ENCODE measurements at regions not wholly inside any gene's neighbourhood (a gene's known extent, or its start where the extent isn't known, plus 50 kb on each side); places are given as distances from the start of the nearest gene placed in this dataset.
"Not testable (repeated sequence)": the region's sequence is repeated elsewhere in the genome, so short reads cannot be mapped to it uniquely, and the experiment has no call there.

DNA sequence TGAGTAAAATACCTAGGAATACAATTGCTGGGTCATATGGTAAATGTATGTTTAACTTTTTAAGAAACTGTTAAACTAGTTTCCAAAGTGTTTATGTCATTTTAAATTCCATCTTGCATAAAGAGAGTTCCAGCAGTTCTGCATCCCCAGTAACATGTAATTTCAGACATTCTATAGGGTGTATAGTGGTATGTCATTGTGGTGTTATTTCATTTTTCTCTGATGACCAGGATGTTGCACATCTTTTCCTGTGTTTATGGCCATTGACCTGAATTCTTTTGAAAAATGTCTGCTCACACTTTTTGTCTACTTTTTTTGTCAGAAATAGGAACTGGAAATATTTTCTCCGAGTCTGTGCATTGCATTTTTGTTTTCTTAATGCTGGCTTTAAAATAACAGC lies 128.9 kb downstream of the TMEM200A start:
- no peak for DNase-seq

DNA sequence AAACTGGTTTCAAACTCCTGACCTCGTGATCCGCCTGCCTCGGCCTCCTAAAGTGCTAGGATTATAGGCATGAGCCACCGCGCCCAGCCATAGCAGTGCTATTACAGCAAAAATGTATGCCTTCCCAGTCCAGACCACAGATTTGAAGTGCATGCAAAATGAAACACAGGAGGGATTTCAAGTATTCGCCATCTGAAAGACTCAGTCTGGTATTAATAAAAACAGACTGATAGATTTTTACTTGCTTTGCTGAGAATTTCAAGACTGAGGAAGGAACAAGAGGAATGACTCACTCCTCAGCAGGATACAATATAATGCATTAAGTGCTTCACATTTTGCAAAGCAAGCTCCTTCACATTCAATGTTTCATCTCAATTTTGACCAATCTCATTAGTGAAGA lies 134.9 kb downstream of the TMEM200A start:
- DNase-seq = no peak

DNA sequence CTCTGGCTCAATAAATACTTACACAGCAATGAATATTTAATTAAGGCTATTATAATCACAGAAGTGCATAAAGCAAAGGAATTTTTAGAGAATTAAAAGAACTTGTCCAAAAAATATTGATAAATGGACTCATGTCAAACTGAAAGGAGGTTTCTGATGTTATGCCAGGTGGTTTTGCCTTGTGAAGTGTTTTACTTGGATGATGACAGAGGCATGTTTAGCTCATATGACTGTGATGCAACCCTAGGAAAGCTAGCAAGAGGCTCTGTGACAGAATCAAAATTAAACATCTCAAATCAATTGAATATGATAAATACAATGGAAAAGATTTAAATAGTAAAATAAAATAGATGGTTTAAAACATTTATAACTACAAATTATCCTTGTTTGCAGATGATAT lies 137.3 kb downstream of the TMEM200A start:
- no peak for DNase-seq

- no peak for DNase-seq
Observed at GRCh38 chr6:130505808-130506598, 140.2 kb downstream of the TMEM200A start.

GRCh38 chr6:130507005-130507665 lies 141.3 kb downstream of the TMEM200A start:
- not testable (repeated sequence) for DNase-seq

GRCh38 chr6:130507666-130508028 lies 141.8 kb downstream of the TMEM200A start:
- no peak for DNase-seq

DNA sequence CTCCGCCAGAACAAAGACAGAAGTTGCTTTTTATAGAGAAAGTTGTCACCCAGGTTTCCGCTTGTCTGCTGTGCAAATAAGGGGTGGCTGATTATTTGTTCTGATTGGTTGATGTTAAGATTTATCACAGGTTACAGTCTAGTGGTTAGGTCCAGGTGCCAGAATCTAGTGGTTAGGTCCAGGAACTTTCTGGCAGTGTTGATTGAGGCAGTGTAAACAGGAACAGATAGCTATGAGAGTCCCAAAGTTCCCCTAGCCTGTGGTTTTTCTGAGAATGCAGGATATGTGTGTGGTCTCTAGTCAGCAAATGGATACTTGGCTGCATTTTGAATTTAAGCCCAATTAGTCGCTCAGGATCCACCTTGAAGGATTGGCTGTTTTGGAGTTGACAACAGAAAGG lies 148.0 kb downstream of the TMEM200A start:
- peak in 1 of 2 experiments; percentile 29 for DNase-seq

DNA sequence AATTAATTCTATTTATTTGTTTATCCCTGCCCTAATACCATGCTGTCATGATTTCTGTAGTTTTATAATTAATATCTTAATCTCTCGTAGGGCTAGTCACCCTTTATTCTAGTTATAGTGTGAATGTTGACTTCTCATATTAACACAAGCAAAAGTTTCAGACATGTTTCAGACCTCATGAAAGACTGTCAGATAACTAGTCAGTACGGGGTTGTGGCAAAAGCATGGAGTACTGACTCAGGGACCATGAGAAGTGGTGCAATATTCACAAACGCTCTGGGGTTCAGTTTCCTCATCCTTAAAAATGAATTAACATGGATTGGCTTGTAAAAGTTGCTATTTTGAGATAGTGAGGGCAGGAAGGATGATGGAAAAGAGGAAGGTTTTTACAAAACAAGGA lies 148.9 kb downstream of the TMEM200A start:
- no peak for DNase-seq

DNA sequence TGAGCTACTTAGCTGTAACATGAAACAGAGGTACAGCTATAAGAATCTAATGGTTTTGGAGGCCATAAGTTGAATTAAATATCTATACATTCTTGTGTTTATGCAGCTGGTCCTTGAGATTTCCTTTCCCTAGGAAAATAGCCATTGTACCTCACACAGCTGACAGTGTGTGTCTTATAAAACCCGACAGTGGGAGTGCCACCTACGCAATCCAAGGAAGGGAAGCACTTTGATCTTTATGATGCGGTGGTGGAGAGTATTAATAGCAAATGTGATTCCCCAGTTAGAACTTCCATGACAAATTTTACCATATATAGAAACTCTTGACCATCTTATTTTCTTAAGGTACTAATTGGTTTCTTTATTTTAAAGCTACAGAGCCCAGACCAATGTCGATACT lies 149.5 kb downstream of the TMEM200A start:
- no peak for DNase-seq

- DNase-seq = no peak
Observed at GRCh38 chr6:130516604-130517003, 150.8 kb downstream of the TMEM200A start.

DNA sequence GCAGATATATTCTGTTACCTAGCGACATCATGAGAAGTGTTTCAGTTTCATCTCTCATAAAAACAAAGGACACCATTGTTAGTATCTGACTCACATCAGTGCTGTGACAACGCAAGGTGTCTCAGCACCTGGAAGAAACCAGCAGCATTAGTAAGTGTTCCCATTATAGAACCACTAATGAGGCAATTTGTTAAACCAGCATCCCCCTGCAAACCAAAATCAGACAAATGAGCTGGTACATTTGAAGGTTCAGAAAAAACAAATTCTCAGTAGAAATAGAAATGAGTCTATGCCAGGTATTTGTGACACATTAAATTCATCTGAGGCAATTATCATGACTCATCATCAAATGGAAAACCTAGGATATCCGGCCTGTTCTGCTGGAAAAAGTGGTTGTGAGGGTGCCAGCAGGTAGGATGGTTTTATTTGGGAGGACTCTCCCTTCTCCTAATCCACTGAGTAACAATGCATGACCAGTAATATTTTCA lies 151.7 kb downstream of the TMEM200A start:
- DNase-seq = peak in 1 of 2 experiments; percentile 41

DNA sequence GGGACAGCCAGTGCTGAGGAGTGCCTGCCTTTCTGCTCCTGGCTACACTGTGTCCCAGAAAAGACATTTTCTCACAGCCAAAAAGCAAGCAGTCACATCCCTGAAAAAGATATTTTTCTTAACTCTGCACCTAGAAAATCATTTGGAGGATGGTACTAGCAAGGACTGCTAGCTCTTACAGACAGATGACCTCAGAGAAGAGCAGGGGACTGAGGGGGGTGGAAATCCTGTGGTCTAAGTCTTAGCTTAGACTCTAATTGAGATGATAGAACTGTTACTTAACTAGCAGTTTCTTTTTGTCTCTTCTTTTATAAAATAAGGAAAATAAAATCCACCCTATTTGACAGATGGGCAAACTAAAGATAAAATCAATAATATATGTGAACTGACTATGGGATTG lies 152.8 kb downstream of the TMEM200A start:
- DNase-seq = no peak

- DNase-seq = no peak
Observed at GRCh38 chr6:130520221-130520620, 154.4 kb downstream of the TMEM200A start.

GRCh38 chr6:130520801-130521200 lies 155.0 kb downstream of the TMEM200A start:
- DNase-seq = no peak

GRCh38 chr6:130524552-130524951 lies 158.7 kb downstream of the TMEM200A start:
- no peak for DNase-seq

- no peak for DNase-seq
Observed at GRCh38 chr6:130525408-130525807, 159.6 kb downstream of the TMEM200A start.

DNA sequence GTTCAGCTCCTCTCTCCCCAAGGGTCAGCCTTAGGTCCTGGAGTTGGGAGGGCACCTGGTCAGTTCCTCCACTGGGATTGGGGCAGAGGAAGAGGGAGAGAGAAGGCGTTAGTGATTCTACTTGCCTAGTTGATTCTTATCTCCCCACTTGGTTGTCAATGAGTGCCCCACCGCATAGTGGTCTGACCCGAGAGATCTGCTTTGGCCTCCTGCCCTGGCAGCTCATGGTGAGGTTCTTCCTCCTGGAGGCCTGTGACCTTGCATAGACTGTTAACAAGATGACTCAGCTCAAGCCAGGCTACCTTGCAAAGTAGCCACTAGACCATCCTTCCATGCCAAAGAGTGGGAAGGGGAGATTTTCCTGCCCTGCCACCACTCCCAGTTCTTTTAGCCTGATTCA lies 160.6 kb downstream of the TMEM200A start:
- DNase-seq = no peak

DNA sequence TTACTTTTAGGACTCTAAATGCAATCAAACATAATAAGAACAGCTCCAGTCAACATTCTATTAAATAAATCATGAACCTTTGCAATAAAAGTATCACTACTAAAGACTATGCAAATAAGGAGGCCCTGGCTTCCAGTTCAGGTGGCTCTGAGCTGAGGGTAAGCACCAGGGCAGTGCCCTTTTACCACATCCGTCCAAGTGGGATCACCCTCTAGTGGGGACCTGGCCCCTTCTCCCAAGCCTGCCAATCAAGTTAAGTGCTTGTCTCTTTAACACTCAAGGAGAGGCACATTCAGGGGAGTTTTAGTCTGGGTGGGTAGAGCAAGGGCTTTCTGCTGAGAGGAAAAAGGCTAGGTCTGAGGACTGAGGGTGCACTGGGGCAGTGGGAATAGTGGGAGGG lies 161.4 kb downstream of the TMEM200A start:
- no peak for DNase-seq

DNA sequence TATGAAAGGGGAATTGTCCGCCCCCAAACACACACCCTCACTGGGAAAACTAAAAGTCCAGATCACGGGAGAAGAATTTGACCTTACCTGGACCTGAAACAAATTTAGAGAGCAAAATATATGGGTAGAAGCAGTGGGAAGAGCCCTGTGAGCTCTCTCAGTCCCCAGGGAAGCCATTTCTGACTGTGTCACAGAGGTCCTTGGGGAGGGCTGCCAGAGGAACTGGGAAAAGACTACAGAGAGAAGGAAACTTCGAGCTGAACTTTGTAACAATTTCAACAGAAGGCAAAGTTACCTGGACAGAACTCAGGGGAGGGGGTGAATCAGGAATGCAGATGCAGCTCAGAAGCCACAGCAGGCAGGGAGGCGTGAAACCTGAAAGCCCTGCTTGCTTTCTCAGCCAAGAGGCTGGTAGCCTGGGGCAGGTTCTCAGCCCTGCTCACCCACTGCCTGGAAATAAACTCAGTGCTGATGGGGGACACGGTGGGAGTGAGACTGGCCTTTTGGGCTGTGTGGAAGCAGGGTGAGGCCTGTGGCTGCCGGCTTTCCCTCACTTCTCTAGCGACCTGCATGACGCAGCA lies 163.8 kb downstream of the TMEM200A start:
- no peak for DNase-seq

DNA sequence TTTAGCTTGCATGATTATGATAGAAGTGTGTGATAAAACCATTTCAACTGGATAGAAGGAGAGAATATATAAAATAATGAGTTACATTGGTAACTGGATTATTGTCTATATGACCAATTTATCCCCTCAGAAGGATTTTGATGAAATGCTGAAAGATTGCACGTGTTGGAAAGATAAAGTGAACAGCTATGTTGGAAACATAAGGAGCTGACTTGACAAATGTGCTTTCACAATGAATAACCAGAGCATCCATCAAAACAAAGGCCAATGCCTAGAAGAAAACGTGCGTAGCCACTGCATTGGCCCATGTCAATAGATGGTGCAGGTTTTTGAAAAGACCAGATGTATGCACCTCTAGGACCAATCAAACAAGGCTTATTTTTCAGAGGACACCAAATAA lies 168.8 kb downstream of the TMEM200A start:
- DNase-seq = no peak

- DNase-seq = no peak
Observed at GRCh38 chr6:130535242-130535641, 169.4 kb downstream of the TMEM200A start.

DNA sequence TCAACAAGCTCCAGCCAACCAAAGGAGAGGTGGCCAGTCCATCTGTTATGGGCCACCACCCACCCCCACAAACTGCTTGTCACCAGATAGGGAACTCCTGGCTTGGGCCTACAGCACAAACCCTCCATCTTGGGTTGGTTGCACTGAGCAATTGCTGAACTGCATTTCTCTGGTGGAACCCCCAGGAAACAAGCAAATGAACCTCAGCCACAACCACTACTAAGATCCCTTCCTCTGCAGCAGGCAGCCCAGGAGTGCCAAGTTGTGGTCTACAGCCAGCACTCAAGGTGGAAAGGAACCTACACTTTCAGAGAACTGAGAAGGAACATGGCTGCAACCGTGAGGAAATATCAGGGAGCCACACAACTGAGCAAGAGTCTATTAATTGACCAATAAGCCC lies 171.6 kb downstream of the TMEM200A start:
- no peak for DNase-seq

DNA sequence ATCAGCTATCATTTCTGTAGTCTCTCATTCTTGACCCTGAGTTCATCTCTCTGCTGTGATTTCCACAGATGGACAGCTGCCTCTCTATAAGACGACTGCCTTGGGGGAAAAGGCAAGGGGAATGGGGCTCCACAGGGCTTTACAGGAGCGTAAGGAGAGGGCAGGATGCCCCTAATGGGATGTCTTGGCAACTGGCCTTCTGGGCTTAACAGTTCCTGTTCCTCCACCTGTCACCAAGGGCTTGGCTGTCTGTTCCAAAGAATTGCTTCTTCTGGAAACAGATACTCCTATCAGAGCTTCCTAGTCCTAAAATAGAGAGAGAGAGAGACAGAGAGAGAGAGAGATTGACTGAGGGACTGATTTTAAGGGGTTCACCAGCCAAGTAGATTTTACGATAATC lies 181.9 kb downstream of the TMEM200A start:
- DNase-seq = no peak

GRCh38 chr6:130557481-130558112 lies 191.8 kb downstream of the TMEM200A start:
- DNase-seq = no peak
